NCI-H2227 treated with DMSO at 0.1 percent for 48 hours (cell line): ENCODE measurements at regions not wholly inside any gene's neighbourhood (a gene's known extent, or its start where the extent isn't known, plus 50 kb on each side); places are given as distances from the start of the nearest gene placed in this dataset.
"Not testable (repeated sequence)": the region's sequence is repeated elsewhere in the genome, so short reads cannot be mapped to it uniquely, and the experiment has no call there.

Experiments
- DNase-seq: peaks from one replicate; lab custom pipeline; 2025; lab: John Stamatoyannopoulos, UW

DNA sequence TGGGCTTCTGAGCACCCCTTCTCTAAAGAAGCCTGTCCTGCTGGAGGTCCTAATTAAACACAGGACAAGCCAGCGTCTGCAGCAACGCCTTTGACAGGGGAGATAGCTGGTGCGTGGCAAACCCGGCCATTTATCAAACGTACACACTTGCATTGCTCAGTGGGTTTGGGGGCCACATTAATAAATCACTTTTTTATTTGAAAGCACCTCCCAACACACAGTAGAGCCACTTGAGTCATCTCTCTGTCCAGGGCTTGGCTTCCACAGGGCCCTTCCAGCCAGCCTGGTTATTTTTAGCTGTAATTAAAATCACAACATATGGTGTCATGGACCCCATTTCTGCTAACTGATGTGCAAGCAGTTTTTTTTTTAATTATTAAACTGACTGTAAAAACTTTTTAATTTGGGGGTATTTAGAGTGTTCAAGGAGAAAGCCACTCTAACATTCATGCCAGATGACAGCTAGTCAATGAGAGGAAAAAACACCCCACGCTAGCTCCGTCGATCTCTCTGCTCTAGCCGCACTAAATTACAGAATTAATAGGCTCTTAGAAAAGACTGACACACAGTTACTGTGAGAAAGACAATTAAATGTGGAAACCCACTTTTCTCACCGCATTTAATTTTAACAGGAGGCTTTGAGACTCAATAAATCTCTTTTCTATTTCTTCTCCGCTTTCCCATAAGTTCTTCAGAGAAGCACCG lies 201.0 kb upstream of the WSCD1 start:
- DNase-seq: no peak

DNA sequence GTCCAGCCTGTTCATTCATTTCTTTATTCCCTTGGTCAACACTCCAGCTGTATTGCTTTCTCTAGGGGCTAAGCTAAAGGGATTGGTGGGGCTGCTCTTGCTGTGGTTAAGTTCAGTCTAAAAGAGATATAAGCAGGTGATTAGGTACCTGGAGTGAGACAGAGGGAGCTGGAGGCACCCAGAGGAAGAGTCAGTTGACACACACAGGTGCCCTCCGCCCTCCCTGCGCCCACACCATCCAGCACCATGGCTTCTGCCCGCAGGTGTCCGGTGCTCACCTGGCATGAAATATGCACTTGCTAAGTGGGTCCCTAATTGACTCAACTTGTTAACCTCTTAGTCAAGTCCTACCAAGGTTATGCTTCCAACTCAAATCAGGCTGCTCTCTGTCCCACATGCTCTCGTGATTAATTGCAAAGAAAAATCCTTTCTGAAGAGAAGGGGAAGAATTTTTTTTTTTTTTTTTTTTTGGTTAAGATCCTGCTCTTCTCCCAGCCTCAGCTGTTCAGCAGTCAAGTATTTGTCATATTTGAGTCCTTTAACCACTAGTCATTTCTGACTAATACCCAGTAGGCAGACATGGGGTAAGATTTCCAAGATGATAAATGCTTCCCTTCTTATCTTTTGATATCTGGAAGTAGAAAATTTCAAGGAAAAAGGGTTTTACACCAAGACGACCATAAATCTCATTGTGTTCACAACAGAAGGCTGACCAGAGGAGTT lies 199.8 kb upstream of the WSCD1 start:
- DNase-seq: no peak

DNA sequence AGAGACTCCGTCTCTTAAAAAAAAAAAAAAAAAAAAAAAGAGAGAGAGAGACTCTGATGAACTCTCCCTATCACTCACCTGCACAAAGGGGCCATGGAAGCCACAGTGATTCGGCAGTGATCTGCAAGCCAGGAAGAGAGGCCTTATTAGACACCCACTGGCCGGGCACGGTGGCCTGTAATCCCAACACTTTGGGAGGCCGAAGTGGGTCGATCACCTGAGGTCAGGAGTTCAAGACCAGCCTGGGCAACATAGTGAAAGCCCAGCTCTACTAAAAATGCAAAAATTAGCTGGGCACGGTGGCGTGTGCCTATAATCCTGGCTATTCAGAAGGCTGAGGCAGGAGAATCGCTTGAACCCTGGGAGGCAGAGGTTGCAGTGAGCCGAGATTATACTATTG lies 198.5 kb upstream of the WSCD1 start:
- DNase-seq: no peak

DNA sequence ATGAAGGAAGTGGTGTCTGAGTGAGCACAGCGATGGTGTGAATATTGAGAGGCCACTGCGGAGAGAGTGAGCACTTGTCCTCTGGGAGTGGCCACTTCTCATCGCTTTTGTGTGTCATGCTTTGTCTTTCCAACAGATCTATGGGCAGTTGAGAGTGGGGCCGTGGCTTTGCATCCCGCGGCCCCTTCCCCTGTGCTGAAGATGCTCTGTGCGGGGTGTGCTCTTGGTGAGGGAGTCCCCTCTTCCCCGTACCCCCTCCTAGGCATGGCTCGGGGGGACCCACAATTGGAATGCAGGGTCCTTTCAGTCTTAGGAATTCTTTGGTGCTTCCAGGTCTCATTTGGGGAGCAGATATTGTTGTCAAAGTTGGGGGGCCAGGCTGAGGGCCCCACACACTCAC lies 197.3 kb upstream of the WSCD1 start:
- DNase-seq: no peak

DNA sequence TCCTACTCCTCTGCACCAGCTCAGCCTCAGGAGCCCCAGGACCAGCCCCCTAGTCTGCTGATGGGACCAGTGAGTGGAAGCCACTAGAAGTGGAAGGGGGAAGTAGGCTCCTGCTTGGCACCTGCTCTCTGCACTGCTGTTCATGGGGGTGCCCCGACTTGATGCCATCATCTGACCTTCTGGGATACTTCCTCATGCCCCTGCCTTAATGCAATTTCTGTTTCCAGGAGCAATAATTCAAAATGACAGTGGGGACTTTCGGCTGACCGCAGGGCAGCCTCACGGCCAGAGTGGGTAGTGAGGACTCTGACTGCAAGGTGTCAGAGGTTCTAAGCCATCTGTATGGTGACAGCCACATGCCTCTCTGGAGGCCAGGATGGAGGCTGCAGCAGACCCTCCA lies 196.4 kb upstream of the WSCD1 start:
- no peak for DNase-seq

DNA sequence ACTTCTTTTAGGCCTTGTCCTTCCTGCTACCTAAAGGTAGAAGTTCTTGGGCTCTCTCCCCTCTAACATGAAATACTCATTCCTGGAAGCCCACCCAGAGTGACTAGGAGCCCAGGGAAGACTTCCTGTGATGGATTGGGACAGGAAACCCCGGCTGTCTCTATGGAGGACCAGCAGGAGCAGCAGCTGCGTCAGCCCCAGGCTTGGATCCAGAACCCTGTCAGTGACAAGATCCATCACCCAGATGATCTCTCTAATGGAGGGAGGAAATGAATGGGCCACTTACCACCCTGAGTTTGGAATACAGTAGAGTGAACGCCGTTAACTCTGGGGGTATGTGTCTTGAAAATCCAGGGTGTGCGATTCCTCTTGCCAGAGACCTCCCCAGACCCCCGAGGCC lies 195.7 kb upstream of the WSCD1 start:
- no peak for DNase-seq

DNA sequence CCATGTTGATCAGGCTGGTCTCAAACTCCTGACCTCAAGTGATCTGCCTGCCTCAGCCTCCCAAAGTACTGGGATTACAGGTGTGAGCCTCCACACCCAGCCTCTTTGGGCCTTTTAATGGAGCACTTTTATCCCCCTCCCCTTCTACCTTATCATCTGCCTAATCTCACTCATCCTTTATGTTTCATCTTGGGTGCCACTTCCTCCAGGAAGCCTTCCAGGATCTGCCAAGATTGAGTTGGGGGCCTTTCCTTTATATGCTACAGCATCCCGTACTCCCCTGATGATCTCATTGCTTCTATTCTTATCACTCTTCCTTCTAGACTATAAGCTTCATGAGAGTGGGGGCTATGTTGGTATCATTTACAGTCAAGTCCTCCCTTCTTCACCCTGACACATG lies 192.8 kb upstream of the WSCD1 start:
- DNase-seq: no peak

DNA sequence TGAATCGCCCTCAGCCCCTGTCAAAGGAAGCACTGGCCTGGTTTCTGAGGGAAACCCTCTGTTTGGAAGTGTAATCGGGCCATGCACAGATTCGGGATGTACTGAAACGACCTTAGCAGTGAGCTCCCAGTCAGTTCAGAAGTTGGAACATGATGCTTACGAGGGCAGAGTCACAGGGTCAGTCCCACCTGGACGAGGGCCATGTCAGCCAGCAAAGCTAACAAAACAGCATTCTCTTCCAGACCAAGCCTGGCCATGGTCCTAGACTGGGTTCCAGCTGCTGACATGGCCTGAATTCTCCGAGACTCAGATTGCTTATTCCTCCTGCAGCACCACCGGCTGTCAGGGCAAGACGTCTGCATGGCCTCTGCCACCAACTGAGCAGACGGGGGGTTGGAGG lies 192.2 kb upstream of the WSCD1 start:
- no peak for DNase-seq

DNA sequence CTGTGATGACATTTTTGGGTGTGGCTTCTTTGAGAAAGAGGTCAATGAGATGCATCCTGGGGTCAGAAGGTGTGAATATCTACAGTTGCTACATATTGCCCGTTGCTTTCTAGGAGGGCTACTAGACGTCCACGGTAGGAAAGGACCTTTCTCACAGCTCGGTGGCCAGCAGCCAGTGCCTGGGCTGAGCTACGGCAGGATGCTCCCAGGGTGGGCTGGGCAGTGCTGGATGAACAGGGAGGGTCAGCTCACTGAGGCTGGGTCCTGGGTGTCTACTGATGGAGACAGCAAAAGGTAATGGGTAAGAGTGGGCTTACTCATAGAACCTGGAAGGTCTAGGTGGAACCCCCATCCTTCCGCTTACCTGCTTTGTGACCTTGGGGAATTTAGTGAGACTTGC lies 188.3 kb upstream of the WSCD1 start:
- DNase-seq: no peak

DNA sequence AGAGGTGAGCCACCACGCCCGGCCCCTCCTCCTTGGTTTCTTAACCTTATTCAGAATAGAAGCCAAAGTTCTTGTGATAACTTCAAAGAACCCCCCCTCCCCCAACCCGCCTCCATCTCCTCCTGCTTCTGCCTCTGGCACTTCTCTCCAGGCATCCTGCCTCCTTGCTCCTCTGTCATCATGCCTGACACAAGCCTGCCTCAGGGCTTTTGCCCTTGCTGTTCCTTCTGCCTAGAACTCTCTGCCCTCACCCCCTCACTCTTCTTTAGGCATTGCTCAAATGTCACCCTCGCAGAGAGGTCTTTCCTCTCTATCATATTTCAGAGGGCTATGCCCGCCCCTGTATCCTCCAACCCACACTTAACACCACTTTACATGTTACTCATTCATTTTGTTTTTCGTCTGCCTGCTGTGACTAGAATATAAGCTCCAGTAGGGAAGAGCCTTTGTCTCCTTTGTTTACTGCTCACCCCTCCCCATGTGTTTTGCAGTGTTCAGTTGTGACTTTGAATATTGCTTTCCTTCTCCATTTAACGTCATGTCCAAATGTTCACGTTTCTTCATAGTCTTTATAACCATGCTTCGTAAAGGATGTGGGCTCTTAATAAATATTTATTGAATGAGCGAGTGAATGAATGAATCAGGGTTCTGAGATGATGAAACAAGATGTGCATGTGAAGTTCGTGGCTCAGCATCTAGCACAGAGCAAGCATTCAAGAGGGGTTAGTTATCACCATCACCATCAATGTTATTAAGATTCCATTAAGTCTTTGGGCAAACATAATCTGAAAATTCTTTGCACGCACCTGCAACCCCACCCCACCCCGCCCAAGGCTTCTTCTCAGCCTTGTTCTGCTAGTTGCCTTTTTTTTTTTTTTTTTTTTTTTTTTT lies 186.2 kb upstream of the WSCD1 start:
- peak; percentile 30 for DNase-seq

DNA sequence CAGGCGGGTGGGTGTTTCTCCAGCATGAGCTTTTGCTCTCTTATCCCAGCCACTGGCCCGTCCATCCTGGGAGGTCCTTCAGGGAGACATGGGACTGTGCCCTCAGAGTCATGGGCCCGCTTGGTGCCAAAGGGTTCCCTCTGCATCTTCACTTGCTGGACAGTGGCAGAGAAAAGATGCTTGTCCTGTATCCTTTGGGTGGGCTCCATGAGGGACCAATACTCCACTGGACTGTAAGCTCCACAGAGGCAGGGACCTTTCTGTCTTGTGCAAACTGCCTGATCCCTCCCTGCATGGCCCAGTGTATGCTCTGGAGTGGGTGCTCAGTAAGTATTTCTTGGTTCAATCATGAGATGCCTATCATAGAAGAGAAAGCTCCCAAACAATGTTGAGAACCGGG lies 184.8 kb upstream of the WSCD1 start:
- DNase-seq: no peak

DNA sequence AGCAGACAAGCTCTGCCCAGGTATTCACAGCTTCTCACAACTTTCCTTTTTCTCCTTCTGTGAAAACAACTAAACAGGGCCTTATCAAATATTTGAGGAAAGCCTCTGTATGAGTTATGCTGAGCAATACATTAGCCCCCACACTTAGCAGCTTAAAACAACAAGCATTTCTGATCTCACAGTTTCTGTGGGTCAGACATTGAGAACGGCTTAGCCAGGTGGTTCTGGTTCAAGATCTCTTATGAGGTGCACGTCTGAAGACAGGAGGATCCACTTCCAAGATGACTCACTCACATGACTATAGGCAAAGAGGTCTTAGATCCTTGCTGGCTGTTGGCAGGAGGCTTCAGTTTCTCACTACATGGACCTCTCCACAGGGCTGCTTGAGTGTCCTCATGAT lies 181.4 kb upstream of the WSCD1 start:
- no peak for DNase-seq

DNA sequence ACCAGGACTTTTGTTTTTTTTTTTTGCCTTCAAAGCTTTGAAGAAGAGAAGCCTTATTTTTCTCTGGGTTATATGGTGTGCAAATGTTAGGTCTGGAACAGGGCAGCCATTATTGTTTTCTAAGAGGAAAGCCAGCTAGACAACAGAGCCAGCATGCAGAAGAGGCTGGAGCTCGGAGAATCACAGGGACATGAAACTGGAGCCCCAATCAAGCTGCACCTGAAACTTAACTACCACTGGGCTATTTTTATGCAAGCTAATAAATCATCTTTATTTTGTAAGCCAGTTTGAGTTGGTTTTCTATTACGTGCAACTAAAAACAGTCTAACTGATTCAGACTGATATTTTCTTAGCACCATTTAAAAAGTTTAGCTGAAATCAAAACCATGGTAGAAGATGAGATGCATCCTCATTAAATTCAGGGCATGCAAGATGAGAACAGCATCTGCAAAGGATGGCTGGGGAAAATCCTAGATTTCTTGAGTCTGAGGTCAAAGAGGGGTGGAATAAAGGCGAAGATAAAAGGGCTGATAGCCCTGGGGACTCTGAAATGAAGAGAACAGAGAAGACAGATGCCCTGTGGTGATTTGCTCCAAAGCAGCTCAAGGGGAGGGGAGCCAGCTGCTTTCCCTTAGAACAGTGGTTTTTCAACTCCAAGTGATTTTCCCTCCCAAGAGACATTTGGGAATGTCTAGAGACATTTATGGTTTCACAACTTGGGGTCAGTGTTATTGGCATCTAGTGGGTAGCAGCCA lies 177.1 kb upstream of the WSCD1 start:
- no peak for DNase-seq

DNA sequence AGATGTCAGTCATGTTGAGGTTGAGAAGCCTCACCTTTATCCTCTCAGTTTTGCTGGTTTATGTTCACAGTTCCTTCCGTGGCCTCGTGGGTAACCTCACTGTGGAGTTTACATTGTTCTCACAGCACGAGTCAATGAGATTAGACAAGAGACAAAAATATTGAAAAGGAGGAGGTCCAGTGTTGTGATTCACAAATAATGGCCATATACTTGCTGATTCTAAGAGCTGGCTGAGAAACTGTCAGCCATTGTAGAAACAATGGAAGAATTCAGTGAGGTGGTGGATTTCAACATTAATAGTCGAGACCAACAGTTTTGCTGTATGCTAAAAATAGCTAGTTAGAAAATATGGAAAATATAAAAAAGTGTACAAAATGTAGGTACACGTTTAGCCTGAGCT lies 176.4 kb upstream of the WSCD1 start:
- no peak for DNase-seq

DNA sequence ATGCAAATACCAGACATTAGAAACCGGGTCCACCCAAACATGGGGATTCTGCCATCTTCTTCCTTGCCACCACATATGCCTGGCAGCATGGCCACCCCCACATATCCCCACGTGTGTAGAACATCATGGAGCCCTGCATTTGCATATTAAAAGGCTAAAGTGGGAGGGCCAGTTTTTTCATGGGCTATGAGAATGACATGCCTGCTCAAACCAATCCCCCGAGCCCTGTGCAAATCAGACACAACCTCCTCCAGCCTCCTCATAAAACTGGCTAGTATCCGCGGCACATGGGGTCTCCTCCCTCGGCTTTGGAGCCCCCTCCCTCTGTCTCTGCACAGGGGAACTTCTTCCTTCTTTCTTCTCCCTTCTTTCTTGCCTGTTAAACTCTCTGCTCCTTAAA lies 174.9 kb upstream of the WSCD1 start:
- DNase-seq: no peak

DNA sequence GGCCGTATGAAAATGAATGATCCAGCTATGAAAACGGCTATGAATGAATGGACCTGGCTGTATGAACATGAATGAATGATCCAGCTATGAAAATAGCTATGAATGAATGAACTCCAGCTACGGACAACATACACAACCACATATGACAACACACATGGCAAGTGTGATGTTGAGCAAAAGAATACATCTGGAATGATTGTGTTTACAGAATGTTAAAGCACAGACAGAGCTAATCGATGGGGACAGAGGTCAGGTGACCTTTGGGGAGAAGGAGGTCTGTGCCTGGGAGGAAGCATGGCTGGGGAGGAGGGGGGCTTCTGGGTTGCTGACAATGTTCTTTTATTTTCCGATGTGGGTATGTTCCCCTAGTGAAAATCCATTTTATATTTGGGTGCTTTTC lies 174.0 kb upstream of the WSCD1 start:
- no peak for DNase-seq

DNA sequence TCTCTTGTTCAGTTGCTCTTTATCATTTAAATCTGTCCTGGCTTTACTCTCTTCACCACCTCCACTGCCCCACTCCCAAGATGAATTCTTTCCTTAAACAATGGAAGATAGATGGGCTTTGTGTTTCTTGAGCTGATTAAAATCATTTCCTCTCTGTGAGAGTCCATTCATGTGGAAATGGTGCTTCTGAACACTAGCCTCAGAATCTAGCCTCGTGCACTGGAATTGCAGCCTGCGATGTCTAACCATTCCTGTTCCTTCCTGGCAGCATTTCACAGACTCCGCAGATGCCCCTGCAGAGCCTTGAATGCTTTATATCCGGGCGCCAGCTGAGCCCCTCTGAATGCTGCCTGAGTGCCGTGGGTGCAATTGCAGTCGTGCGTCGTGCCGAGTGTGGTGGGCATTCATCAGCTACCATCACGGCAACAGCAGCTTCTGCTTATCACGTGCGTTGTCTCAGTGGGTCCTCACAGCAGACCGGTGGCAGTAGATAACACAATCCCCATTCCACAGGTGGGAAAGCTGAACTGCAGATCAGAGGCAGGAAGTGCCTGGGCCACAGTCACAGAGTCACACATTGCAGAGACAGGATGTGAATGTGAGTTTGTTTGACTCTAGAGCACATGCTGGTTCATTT lies 172.8 kb upstream of the WSCD1 start:
- DNase-seq: no peak

DNA sequence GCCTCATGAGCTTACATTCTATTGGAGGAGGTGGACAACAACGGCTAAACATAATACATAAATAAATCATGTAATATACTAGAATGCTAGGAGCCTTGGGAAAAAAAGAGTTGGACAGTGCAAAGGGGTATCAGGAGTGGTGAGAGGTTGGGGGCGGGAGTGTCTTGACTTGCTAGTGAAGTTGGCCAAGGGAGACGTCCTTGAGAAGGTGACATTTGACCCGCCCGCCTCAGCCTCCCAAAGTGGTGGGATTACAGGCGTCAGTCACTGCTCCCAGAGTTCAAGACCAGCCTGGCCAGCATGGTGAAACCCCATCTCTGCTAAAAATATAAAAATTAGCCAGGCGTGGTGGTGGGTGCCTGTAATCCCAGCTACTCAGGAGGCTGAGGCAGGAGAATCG lies 172.2 kb upstream of the WSCD1 start:
- not testable (repeated sequence) for DNase-seq

DNA sequence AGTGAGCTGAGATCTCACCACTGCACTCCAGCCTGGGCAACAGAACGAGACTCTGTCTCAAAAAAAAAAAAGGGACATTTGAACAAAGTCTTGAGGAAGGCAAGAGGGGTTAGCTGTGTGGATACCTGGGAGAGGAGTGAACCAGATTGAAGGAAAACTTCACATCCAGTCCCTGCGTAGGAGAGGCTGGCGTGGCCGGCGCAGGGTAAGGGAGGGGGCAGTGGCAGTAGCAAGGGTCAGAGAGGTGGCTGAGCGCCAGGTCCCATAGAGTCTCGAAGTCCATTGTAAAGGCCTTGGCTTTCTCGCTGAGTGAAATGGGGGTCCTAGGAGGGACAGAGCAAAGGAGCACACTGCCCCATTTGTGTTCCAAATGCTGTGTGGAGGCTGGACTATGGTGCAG lies 171.8 kb upstream of the WSCD1 start:
- no peak for DNase-seq

DNA sequence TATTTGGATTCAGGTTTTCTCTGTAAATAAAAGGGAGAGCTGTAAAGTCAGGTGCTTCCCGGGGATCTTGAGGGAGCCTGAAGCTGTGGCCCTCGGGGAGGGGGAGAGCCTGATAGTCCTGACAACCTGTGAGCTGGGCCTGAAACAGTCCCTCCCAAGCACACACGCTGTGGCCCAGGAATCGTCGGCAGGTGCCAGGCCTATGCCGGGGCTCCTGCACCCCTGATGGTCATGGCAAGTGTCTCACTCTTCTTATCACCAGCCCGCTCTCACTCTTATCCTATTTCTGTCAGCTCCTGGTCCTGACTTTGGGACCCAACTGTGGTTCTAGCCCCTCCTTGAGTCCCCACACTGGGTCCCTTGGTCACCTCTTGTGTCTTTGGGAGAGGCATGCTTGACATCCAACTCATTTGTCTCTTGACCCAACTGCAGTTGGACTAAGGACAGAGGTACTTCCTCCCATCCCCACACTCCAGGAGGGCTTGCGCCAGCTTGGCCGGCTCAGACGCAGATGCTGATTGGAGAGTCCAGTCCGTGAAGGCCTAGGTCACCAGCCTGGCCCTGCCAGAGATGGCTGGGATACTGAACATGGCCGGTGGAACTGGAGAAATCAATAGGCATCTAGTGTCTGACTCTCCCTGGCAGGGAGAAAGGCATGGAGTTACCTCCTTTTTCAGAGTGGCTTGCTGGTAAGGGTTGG lies 170.5 kb upstream of the WSCD1 start:
- no peak for DNase-seq

DNA sequence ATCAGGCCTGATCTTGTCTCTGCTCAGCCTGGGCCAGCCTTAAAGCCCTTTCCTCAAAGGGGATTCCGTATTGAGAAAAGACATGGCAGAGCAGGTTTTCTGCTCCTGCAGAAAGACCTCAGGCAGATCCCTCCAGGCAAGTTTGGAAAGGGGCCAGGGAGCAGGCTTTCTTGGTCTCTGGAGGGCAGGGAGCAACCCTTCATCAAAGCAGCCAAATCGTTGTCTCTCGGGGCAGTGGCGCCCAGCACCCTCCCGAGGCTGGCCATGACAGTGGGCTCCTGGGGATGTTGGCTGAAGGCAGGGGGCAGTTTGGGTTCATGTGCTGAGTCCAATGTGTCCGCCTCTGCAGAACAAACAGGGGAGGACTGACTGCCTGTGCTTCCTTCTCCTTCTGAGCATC lies 168.4 kb upstream of the WSCD1 start:
- DNase-seq: no peak
